ENCODE measurements at regions not wholly inside any gene's neighbourhood (a gene's known extent, or its start where the extent isn't known, plus 50 kb on each side); places are given as distances from the start of the nearest gene placed in this dataset.

- DNase-seq (no peak), ATAC-seq (no peak)
- intact Hi-C loops (cut with DNase I), result loop anchor here in 1 of 10 donors (10.0 kb wide), 1 partner anchor 62 kb away; no protein-coding TSS in a partner anchor
- WGBS, 4 donors, result 72 to 85% (median 73%) methylated on average over 2 of the region's 2 CpGs
- H3K27ac ChIP-seq, result no peak overlapping the region
- no peaks in the 10 kb centered on the region for H3K36me3 ChIP-seq
- H3K4me1 ChIP-seq, result no peaks in the 10 kb centered on the region
- no peak for TF ChIP-seq CTCF (IDR thresholded peaks at IDR 0.05)
- no peak for TF ChIP-seq POLR2A (IDR thresholded peaks at IDR 0.05)
- no peak overlapping the region for H3K4me3 ChIP-seq
- H3K9me3 ChIP-seq, result no peaks in the 10 kb centered on the region
- H3K27me3 ChIP-seq, result peaks cover 0 to 5% (median 0%) of the 10 kb centered on the region in 9 donors
Observed at GRCh38 chr18:37702841-37703240, 137.2 kb upstream of the CELF4 start.

- no peak overlapping the region for H3K27ac ChIP-seq
- DNase-seq (peak in 1 of 5 donors; percentile 46), ATAC-seq (peak in 1 of 4 donors; percentile 39)
- TF ChIP-seq CTCF (IDR thresholded peaks at IDR 0.05), result no peak
- TF ChIP-seq POLR2A (IDR thresholded peaks at IDR 0.05), result no peak
- H3K9me3 ChIP-seq, result no peaks in the 10 kb centered on the region
- H3K4me3 ChIP-seq, result no peak overlapping the region
- no peaks in the 10 kb centered on the region for H3K36me3 ChIP-seq
- peaks cover 0 to 5% (median 0%) of the 10 kb centered on the region in 9 donors for H3K27me3 ChIP-seq
- intact Hi-C loops (cut with DNase I), result loop anchor here in 1 of 10 donors (10.0 kb wide), 1 partner anchor 63 kb away; no protein-coding TSS in a partner anchor
- no peaks in the 10 kb centered on the region for H3K4me1 ChIP-seq
- WGBS, 4 donors, result 33 to 44% (median 36%) methylated on average over 3 of the region's 3 CpGs
Observed at GRCh38 chr18:37701967-37702366, 136.4 kb upstream of the CELF4 start.

DNA sequence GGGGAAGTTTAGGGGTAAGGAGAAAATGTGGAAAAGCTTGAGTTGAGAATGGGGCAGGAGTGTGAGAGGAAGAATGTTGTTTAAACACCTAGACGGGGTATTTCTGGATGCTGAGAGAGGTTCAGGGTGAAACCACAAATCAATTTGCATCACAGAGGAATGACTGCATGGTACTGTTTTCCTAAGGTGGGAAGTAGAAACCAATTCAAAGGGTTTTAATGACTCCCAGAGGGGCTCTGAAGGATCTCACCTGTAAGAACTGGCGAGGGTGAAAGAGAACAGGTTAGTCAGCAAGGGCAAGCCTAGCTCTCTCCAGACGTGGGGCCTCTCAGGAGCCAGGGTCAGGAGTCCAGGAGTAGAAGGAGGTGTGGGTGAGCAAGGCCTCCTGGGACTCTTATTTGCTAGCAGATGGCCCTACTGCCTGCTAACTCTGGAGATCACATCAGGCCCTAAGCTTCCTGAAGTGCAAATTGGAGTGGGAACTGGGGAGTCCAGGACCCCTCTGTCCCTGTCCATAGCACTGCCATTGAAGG, 133.0 kb upstream of the CELF4 start:
- Histone ChIP-seq H3K4me1 (no peaks in the 10 kb centered on the region), H3K27me3 (peaks cover 0 to 5% (median 0%) of the 10 kb centered on the region in 9 donors), H3K9me3 (no peaks in the 10 kb centered on the region), H3K4me3 (no peak overlapping the region), H3K27ac (no peak overlapping the region), H3K36me3 (no peaks in the 10 kb centered on the region)
- ATAC-seq, result no peak
- no peak for DNase-seq
- WGBS, 4 donors, result 45 to 55% (median 48%) methylated on average over 3 of the region's 3 CpGs
- intact Hi-C loops (cut with DNase I), result loop anchor here in 1 of 10 donors (10.0 kb wide), 1 partner anchor 56 kb away; no protein-coding TSS in a partner anchor
- TF ChIP-seq POLR2A (IDR thresholded peaks at IDR 0.05) (no peak), CTCF (IDR thresholded peaks at IDR 0.05) (no peak)

DNA sequence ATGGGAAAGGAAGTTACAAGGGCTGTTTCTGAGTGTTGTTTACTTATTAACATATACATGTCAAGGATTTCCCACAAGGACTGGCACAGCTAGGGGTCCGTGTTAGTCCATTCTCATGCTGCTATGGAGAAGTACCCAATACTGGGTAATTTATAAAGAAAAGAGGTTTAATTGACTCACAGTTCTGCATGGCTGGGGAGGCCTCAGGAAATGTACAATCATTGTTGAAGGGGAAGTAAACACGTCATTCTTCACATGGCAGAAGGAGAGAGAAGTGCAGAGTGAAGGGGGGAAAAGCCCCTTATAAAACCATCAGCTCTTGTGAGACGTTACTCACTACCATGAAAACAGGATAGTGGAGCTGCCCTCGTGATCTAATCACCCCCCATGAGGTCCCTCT, 128.9 kb upstream of the CELF4 start:
- H3K27ac ChIP-seq, result no peak overlapping the region
- ATAC-seq (no peak), DNase-seq (no peak)
- intact Hi-C loops (cut with DNase I), result loop anchor here in 1 of 10 donors (10.0 kb wide), 1 partner anchor 60 kb away; no protein-coding TSS in a partner anchor
- 38 to 44% (median 42%) methylated on average over 4 of the region's 4 CpGs for WGBS, 4 donors
- H3K4me3 ChIP-seq, result no peak overlapping the region
- TF ChIP-seq POLR2A (IDR thresholded peaks at IDR 0.05) (no peak), CTCF (IDR thresholded peaks at IDR 0.05) (no peak)
- no peaks in the 10 kb centered on the region for H3K36me3 ChIP-seq
- H3K9me3 ChIP-seq, result no peaks in the 10 kb centered on the region
- H3K4me1 ChIP-seq, result no peaks in the 10 kb centered on the region
- no peaks in the 10 kb centered on the region for H3K27me3 ChIP-seq
